ENCODE measurements at regions not wholly inside any gene's neighbourhood (a gene's known extent, or its start where the extent isn't known, plus 50 kb on each side); places are given as distances from the start of the nearest gene placed in this dataset.
"Not testable (repeated sequence)": the region's sequence is repeated elsewhere in the genome, so short reads cannot be mapped to it uniquely, and the experiment has no call there.

GRCh38 chr12:75943730-75944096 lies 87.9 kb downstream of the PHLDA1 start:
- no peak overlapping the region for H3K27ac ChIP-seq
- no peak for DNase-seq (ENCODE audit: low read depth in 1 of 2, low spot score in 1 of 2)
- H3K36me3 ChIP-seq = no peaks in the 10 kb centered on the region
- H3K4me3 ChIP-seq = no peak overlapping the region
- H3K4me1 ChIP-seq (ENCODE audit: low read depth) = peaks cover 7% of the 10 kb centered on the region
- no peaks in the 10 kb centered on the region for H3K9me3 ChIP-seq (ENCODE audit: low read depth)
- no peaks in the 10 kb centered on the region for H3K27me3 ChIP-seq
- TF ChIP-seq, protein P1, sequence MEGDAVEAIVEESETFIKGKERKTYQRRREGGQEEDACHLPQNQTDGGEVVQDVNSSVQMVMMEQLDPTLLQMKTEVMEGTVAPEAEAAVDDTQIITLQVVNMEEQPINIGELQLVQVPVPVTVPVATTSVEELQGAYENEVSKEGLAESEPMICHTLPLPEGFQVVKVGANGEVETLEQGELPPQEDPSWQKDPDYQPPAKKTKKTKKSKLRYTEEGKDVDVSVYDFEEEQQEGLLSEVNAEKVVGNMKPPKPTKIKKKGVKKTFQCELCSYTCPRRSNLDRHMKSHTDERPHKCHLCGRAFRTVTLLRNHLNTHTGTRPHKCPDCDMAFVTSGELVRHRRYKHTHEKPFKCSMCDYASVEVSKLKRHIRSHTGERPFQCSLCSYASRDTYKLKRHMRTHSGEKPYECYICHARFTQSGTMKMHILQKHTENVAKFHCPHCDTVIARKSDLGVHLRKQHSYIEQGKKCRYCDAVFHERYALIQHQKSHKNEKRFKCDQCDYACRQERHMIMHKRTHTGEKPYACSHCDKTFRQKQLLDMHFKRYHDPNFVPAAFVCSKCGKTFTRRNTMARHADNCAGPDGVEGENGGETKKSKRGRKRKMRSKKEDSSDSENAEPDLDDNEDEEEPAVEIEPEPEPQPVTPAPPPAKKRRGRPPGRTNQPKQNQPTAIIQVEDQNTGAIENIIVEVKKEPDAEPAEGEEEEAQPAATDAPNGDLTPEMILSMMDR (IDR thresholded peaks at IDR 0.05; ENCODE audit: low read depth, low read length) = no peak

- not testable (repeated sequence) for DNase-seq (ENCODE audit: low read depth in 1 of 2, low spot score in 1 of 2); H3K36me3 ChIP-seq; H3K9me3 ChIP-seq (ENCODE audit: low read depth); H3K27ac ChIP-seq; H3K4me3 ChIP-seq; H3K27me3 ChIP-seq
- H3K4me1 ChIP-seq (ENCODE audit: low read depth) = peaks cover 23% of the 10 kb centered on the region
These were observed 89.9 kb downstream of the PHLDA1 start for GRCh38 chr12:75941661-75942060.

DNA sequence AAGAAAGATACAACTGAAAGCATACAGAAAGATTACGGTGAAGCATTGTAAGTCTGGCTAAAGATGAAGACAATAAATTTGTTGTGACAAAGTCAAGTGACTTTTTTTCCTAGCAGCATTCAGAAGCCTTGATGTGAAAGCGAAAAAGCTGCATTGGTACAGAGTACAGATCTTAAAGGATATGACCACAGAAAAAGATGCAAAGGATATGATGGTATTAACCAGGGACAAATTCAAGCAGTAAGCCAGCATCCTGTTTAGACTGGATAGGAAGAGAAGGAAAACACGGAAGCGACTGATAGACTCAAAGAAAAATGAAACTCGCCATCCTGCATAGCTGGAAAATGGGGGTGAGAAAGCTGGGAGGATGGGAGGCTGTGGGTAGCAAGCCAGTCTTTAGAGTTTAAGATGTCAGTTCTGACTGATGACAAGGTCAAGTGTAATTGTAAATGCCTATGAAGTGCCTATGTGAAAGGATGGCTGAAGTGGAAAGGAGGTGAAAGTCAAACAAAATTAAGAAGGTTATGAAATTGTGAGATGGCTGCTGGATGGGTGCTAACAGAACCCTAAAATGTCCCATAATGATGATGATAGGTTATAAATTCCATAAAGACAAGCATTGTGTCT lies 92.4 kb downstream of the PHLDA1 start:
- no peaks in the 10 kb centered on the region for H3K36me3 ChIP-seq
- H3K9me3 ChIP-seq (ENCODE audit: low read depth) = no peaks in the 10 kb centered on the region
- peaks cover 33% of the 10 kb centered on the region for H3K4me1 ChIP-seq (ENCODE audit: low read depth)
- H3K4me3 ChIP-seq = no peak overlapping the region
- TF ChIP-seq, protein P1 (IDR thresholded peaks at IDR 0.05; ENCODE audit: low read depth, low read length) = no peak
- no peaks in the 10 kb centered on the region for H3K27me3 ChIP-seq
- H3K27ac ChIP-seq = no peak overlapping the region
- DNase-seq (ENCODE audit: low read depth in 1 of 2, low spot score in 1 of 2) = peak in 1 of 2 donors; percentile 72

DNA sequence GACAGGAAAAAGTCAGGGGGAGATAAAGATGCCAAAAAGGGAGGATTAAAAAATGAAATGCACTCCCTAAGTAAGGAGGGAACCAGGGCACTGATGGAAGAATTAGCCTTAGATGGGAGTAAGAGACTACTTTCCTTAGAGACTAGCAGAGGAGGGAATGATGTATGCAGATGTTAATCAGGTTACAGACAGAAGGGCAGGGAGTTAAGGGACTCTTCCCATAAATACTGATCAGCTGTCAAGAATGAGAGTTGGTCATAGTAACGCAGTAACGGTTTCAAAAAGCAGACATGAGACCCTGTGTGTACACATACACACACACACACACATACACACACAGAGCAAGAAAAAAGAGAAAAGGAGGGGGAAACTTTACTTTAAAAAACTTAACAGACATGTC lies 93.4 kb downstream of the PHLDA1 start:
- H3K36me3 ChIP-seq = no peaks in the 10 kb centered on the region
- TF ChIP-seq, protein P1 (IDR thresholded peaks at IDR 0.05; ENCODE audit: low read depth, low read length) = no peak
- no peak overlapping the region for H3K4me3 ChIP-seq
- no peaks in the 10 kb centered on the region for H3K9me3 ChIP-seq (ENCODE audit: low read depth)
- H3K4me1 ChIP-seq (ENCODE audit: low read depth) = peaks cover 33% of the 10 kb centered on the region
- peaks cover under 1% of the 10 kb centered on the region for H3K27me3 ChIP-seq
- H3K27ac ChIP-seq = no peak overlapping the region
- no peak for DNase-seq (ENCODE audit: low read depth in 1 of 2, low spot score in 1 of 2)

- peaks cover 5% of the 10 kb centered on the region for H3K27me3 ChIP-seq
- H3K27ac ChIP-seq = no peak overlapping the region
- no peak overlapping the region for H3K4me3 ChIP-seq
- TF ChIP-seq, protein P1 (IDR thresholded peaks at IDR 0.05; ENCODE audit: low read depth, low read length) = no peak
- no peaks in the 10 kb centered on the region for H3K36me3 ChIP-seq
- H3K9me3 ChIP-seq (ENCODE audit: low read depth) = no peaks in the 10 kb centered on the region
- no peak for DNase-seq (ENCODE audit: low read depth in 1 of 2, low spot score in 1 of 2)
- peaks cover 33% of the 10 kb centered on the region for H3K4me1 ChIP-seq (ENCODE audit: low read depth)
These were observed 94.1 kb downstream of the PHLDA1 start for GRCh38 chr12:75937486-75937885.

- DNase-seq (ENCODE audit: low read depth in 1 of 2, low spot score in 1 of 2) = no peak
- H3K27ac ChIP-seq = no peak overlapping the region
- H3K4me3 ChIP-seq = no peak overlapping the region
- no peaks in the 10 kb centered on the region for H3K36me3 ChIP-seq
- peaks cover 33% of the 10 kb centered on the region for H3K4me1 ChIP-seq (ENCODE audit: low read depth)
- H3K27me3 ChIP-seq = peaks cover 5% of the 10 kb centered on the region
- H3K9me3 ChIP-seq (ENCODE audit: low read depth) = no peaks in the 10 kb centered on the region
- TF ChIP-seq, protein P1 (IDR thresholded peaks at IDR 0.05; ENCODE audit: low read depth, low read length) = no peak
These were observed 94.8 kb downstream of the PHLDA1 start for GRCh38 chr12:75936515-75937440.
